Stimulated activated naive CD8-positive, alpha-beta T cell treated with anti-CD3 and anti-CD28 coated beads, Interleukin-15, Interleukin-2, amounts not matched to agents 100 U/mL and 50 U/mL, for 24 hours (primary cell): ENCODE measurements at regions not wholly inside any gene's neighbourhood (a gene's known extent, or its start where the extent isn't known, plus 50 kb on each side); places are given as distances from the start of the nearest gene placed in this dataset.

Experiments
- ATAC-seq: fragments of 150-1000 bp; cut with Tn5 transposase; one replicate; pipeline ENCODE4 v1.10.0; 2021
- DNase-seq: peaks from one replicate; pipeline ENCODE4 v3.0.0; 2021

- no peak for ATAC-seq
- no peak for DNase-seq
Observed at GRCh38 chr1:82578086-82578726, 777.5 kb downstream of the ADGRL2 start.

- DNase-seq (no peak), ATAC-seq (no peak)
Observed at GRCh38 chr1:82567348-82567747, 766.6 kb downstream of the ADGRL2 start.

- DNase-seq (no peak), ATAC-seq (no peak)
Observed at GRCh38 chr1:82565546-82565945, 764.8 kb downstream of the ADGRL2 start.

- DNase-seq (no peak), ATAC-seq (no peak)
Observed at GRCh38 chr1:82565146-82565545, 764.4 kb downstream of the ADGRL2 start.

GRCh38 chr1:82564333-82564732 is 763.6 kb downstream of the ADGRL2 start:
- no peak for DNase-seq
- ATAC-seq: no peak

GRCh38 chr1:82562448-82562847 is 761.7 kb downstream of the ADGRL2 start:
- no peak for DNase-seq
- ATAC-seq: no peak

- ATAC-seq: no peak
- DNase-seq: no peak
Observed at GRCh38 chr1:82560566-82560965, 759.8 kb downstream of the ADGRL2 start.

GRCh38 chr1:82555501-82555900 is 754.8 kb downstream of the ADGRL2 start:
- no peak for ATAC-seq
- DNase-seq: no peak

GRCh38 chr1:82549841-82550240 is 749.1 kb downstream of the ADGRL2 start:
- ATAC-seq (no peak), DNase-seq (no peak)

GRCh38 chr1:82542766-82543165 is 742.0 kb downstream of the ADGRL2 start:
- DNase-seq (no peak), ATAC-seq (no peak)

GRCh38 chr1:82542141-82542540 is 741.4 kb downstream of the ADGRL2 start:
- ATAC-seq: no peak
- no peak for DNase-seq

- no peak for ATAC-seq
- DNase-seq: no peak
Observed at GRCh38 chr1:82540006-82540405, 739.3 kb downstream of the ADGRL2 start.

- ATAC-seq (no peak), DNase-seq (no peak)
Observed at GRCh38 chr1:82538876-82539275, 738.1 kb downstream of the ADGRL2 start.

GRCh38 chr1:82534996-82535395 is 734.3 kb downstream of the ADGRL2 start:
- DNase-seq: no peak
- ATAC-seq: no peak

GRCh38 chr1:82525378-82525777 is 724.6 kb downstream of the ADGRL2 start:
- no peak for ATAC-seq
- no peak for DNase-seq

GRCh38 chr1:82520611-82521010 is 719.9 kb downstream of the ADGRL2 start:
- ATAC-seq (no peak), DNase-seq (no peak)

- no peak for ATAC-seq
Observed at GRCh38 chr1:82517586-82517985, 716.9 kb downstream of the ADGRL2 start.

GRCh38 chr1:82515650-82516049 is 714.9 kb downstream of the ADGRL2 start:
- no peak for DNase-seq

More at GRCh38 chr1:82517586-82517985, 716.9 kb downstream of the ADGRL2 start:
- DNase-seq: no peak

GRCh38 chr1:82511441-82511840 is 710.7 kb downstream of the ADGRL2 start:
- no peak for DNase-seq
- no peak for ATAC-seq

More at GRCh38 chr1:82515650-82516049, 714.9 kb downstream of the ADGRL2 start:
- ATAC-seq: no peak

- DNase-seq: no peak
Observed at GRCh38 chr1:82510431-82510830, 709.7 kb downstream of the ADGRL2 start.

GRCh38 chr1:82507011-82507410 is 706.3 kb downstream of the ADGRL2 start:
- no peak for ATAC-seq
- DNase-seq: no peak

More at GRCh38 chr1:82510431-82510830, 709.7 kb downstream of the ADGRL2 start:
- ATAC-seq: no peak

- no peak for DNase-seq
- ATAC-seq: no peak
Observed at GRCh38 chr1:82503822-82504221, 703.1 kb downstream of the ADGRL2 start.

- ATAC-seq (no peak), DNase-seq (no peak)
Observed at GRCh38 chr1:82499022-82499421, 698.3 kb downstream of the ADGRL2 start.

- DNase-seq (no peak), ATAC-seq (no peak)
Observed at GRCh38 chr1:82494117-82494516, 693.4 kb downstream of the ADGRL2 start.

GRCh38 chr1:82492159-82492558 is 691.4 kb downstream of the ADGRL2 start:
- no peak for DNase-seq
- ATAC-seq: no peak
